Chondrocyte (in vitro differentiated cells): ENCODE measurements at regions not wholly inside any gene's neighbourhood (a gene's known extent, or its start where the extent isn't known, plus 50 kb on each side); places are given as distances from the start of the nearest gene placed in this dataset.

Source experiments
- DNase-seq: peaks from one replicate; pipeline ENCODE4 v3.0.0; 2021; ENCODE audit warnings: mixed read lengths, low spot score
- H3K27ac Mint-ChIP-seq: one replicate; pipeline ENCODE4 v1.8.0; 2021; ENCODE audit warnings: mild to moderate bottlenecking, moderate library complexity, mixed read lengths; ENCODE audit not compliant: unreplicated experiment
- H3K27me3 Mint-ChIP-seq: 2 replicates; pipeline ENCODE4 v1.8.0; 2021; ENCODE audit warnings: low read depth, mixed read lengths
- H3K36me3 Mint-ChIP-seq: 2 replicates; pipeline ENCODE4 v1.8.0; 2021; ENCODE audit warnings: low read depth, mixed read lengths
- H3K4me1 Mint-ChIP-seq: 2 replicates; pipeline ENCODE4 v1.8.0; 2021; ENCODE audit warnings: low read depth, mild to moderate bottlenecking, mixed read lengths
- H3K4me3 Mint-ChIP-seq: one replicate; pipeline ENCODE4 v1.8.0; 2021; ENCODE audit warnings: mild to moderate bottlenecking, moderate library complexity, mixed read lengths; ENCODE audit not compliant: unreplicated experiment
- H3K9me3 Mint-ChIP-seq: 2 replicates; pipeline ENCODE4 v1.8.0; 2021; ENCODE audit warnings: low read depth, mixed read lengths
- CTCF ChIP-seq: fragments of 200-600 bp; sonication (generic); IDR thresholded peaks from 2 replicates; pipeline ENCODE4 v1.5.0; 2021; ENCODE audit warnings: antibody characterized with exemption, mild to moderate bottlenecking, moderate library complexity

GRCh38 chr17:33651686-33652085, 358.6 kb upstream of the ASIC2 start:
- no peaks in the 10 kb centered on the region for H3K4me1 Mint-ChIP-seq
- TF ChIP-seq CTCF = no peak
- no peaks in the 10 kb centered on the region for H3K9me3 Mint-ChIP-seq
- no peak for DNase-seq
- H3K27ac Mint-ChIP-seq = no peak overlapping the region
- H3K36me3 Mint-ChIP-seq = no peaks in the 10 kb centered on the region
- peaks cover 14% of the 10 kb centered on the region for H3K27me3 Mint-ChIP-seq
- no peak overlapping the region for H3K4me3 Mint-ChIP-seq

GRCh38 chr17:33652731-33653398, 359.8 kb upstream of the ASIC2 start:
- Mint-ChIP-seq H3K36me3 (no peaks in the 10 kb centered on the region), H3K27me3 (peaks cover 12% of the 10 kb centered on the region), H3K4me3 (no peak overlapping the region), H3K27ac (no peak overlapping the region), H3K4me1 (no peaks in the 10 kb centered on the region), H3K9me3 (no peaks in the 10 kb centered on the region)
- TF ChIP-seq CTCF = no peak
- no peak for DNase-seq

GRCh38 chr17:33653399-33653788, 360.3 kb upstream of the ASIC2 start:
- Mint-ChIP-seq H3K36me3 (no peaks in the 10 kb centered on the region), H3K4me1 (no peaks in the 10 kb centered on the region), H3K27ac (no peak overlapping the region), H3K9me3 (no peaks in the 10 kb centered on the region), H3K27me3 (peaks cover 8% of the 10 kb centered on the region), H3K4me3 (no peak overlapping the region)
- DNase-seq = no peak
- TF ChIP-seq CTCF = no peak

- no peak for TF ChIP-seq CTCF
- H3K36me3 Mint-ChIP-seq = no peaks in the 10 kb centered on the region
- no peak overlapping the region for H3K27ac Mint-ChIP-seq
- H3K4me3 Mint-ChIP-seq = no peak overlapping the region
- no peaks in the 10 kb centered on the region for H3K9me3 Mint-ChIP-seq
- DNase-seq = no peak
- no peaks in the 10 kb centered on the region for H3K4me1 Mint-ChIP-seq
- H3K27me3 Mint-ChIP-seq = peaks cover 6% of the 10 kb centered on the region
Observed at GRCh38 chr17:33657181-33657580, 364.1 kb upstream of the ASIC2 start.

- no peaks in the 10 kb centered on the region for H3K9me3 Mint-ChIP-seq
- no peaks in the 10 kb centered on the region for H3K27me3 Mint-ChIP-seq
- H3K27ac Mint-ChIP-seq = no peak overlapping the region
- H3K4me1 Mint-ChIP-seq = no peaks in the 10 kb centered on the region
- no peak for DNase-seq
- TF ChIP-seq CTCF = no peak
- H3K4me3 Mint-ChIP-seq = no peak overlapping the region
- no peaks in the 10 kb centered on the region for H3K36me3 Mint-ChIP-seq
Observed at GRCh38 chr17:33661975-33662374, 368.9 kb upstream of the ASIC2 start.
